HG02798 (cell line): ENCODE measurements at regions not wholly inside any gene's neighbourhood (a gene's known extent, or its start where the extent isn't known, plus 50 kb on each side); places are given as distances from the start of the nearest gene placed in this dataset.
A peak's percentile ranks its signal among the peaks of the same experiment; 100 is the strongest.

Experiments used
- ATAC-seq: cut with Tn5 transposase; IDR thresholded peaks from one replicate; pipeline ENCODE4 v1.9.1; 2021; ENCODE audit warnings: mild to moderate bottlenecking; ENCODE audit not compliant: unreplicated experiment, poor library complexity

- no peak for ATAC-seq
These were observed 211.3 kb downstream of the AUH start for GRCh38 chr9:91150273-91150997.

- ATAC-seq = peak; percentile 79
These were observed 210.6 kb downstream of the AUH start for GRCh38 chr9:91150998-91151717.

GRCh38 chr9:91151718-91152095, 210.0 kb downstream of the AUH start:
- no peak for ATAC-seq

GRCh38 chr9:91154686-91155085, 207.0 kb downstream of the AUH start:
- no peak for ATAC-seq

GRCh38 chr9:91155181-91155580, 206.5 kb downstream of the AUH start:
- ATAC-seq = no peak

- no peak for ATAC-seq
These were observed 205.9 kb downstream of the AUH start for GRCh38 chr9:91155746-91156376.

- no peak for ATAC-seq
These were observed 205.1 kb downstream of the AUH start for GRCh38 chr9:91156451-91157234.

- ATAC-seq = no peak
These were observed 203.8 kb downstream of the AUH start for GRCh38 chr9:91157883-91158282.

- no peak for ATAC-seq
These were observed 203.4 kb downstream of the AUH start for GRCh38 chr9:91158286-91158685.

GRCh38 chr9:91158946-91159345, 202.8 kb downstream of the AUH start:
- ATAC-seq = no peak

GRCh38 chr9:91159664-91160121, 202.0 kb downstream of the AUH start:
- no peak for ATAC-seq

- no peak for ATAC-seq
These were observed 201.5 kb downstream of the AUH start for GRCh38 chr9:91160181-91160580.

GRCh38 chr9:91160599-91161464, 200.9 kb downstream of the AUH start:
- no peak for ATAC-seq

- no peak for ATAC-seq
These were observed 200.0 kb downstream of the AUH start for GRCh38 chr9:91161465-91162300.

GRCh38 chr9:91162311-91162710, 199.4 kb downstream of the AUH start:
- no peak for ATAC-seq

- peak; percentile 77 for ATAC-seq
These were observed 198.8 kb downstream of the AUH start for GRCh38 chr9:91162784-91163443.

GRCh38 chr9:91163444-91163772, 198.3 kb downstream of the AUH start:
- ATAC-seq = no peak

GRCh38 chr9:91163773-91164471, 197.8 kb downstream of the AUH start:
- no peak for ATAC-seq
